ENCODE measurements at regions not wholly inside any gene's neighbourhood (a gene's known extent, or its start where the extent isn't known, plus 50 kb on each side); places are given as distances from the start of the nearest gene placed in this dataset.
"Not testable (repeated sequence)": the region's sequence is repeated elsewhere in the genome, so short reads cannot be mapped to it uniquely, and the experiment has no call there.

GRCh38 chr1:219020386-219020785 lies 153.3 kb upstream of the LYPLAL1 start:
- no peak for DNase-seq

- no peak for DNase-seq
These were observed 152.8 kb upstream of the LYPLAL1 start for GRCh38 chr1:219020846-219021245.

GRCh38 chr1:219027146-219027673 lies 146.5 kb upstream of the LYPLAL1 start:
- DNase-seq, result no peak

GRCh38 chr1:219031809-219032208 lies 141.9 kb upstream of the LYPLAL1 start:
- DNase-seq, result no peak

- no peak for DNase-seq
These were observed 135.3 kb upstream of the LYPLAL1 start for GRCh38 chr1:219038398-219038797.

GRCh38 chr1:219039017-219039681 lies 134.5 kb upstream of the LYPLAL1 start:
- no peak for DNase-seq

- DNase-seq, result no peak
These were observed 134.0 kb upstream of the LYPLAL1 start for GRCh38 chr1:219039682-219040154.

GRCh38 chr1:219040291-219040690 lies 133.4 kb upstream of the LYPLAL1 start:
- DNase-seq, result no peak

- DNase-seq, result no peak
These were observed 132.5 kb upstream of the LYPLAL1 start for GRCh38 chr1:219041141-219041540.

GRCh38 chr1:219041818-219042217 lies 131.9 kb upstream of the LYPLAL1 start:
- DNase-seq, result no peak

GRCh38 chr1:219042769-219043168 lies 130.9 kb upstream of the LYPLAL1 start:
- no peak for DNase-seq

- no peak for DNase-seq
These were observed 128.4 kb upstream of the LYPLAL1 start for GRCh38 chr1:219045246-219045645.

GRCh38 chr1:219049501-219049900 lies 124.2 kb upstream of the LYPLAL1 start:
- no peak for DNase-seq

GRCh38 chr1:219050086-219050821 lies 123.4 kb upstream of the LYPLAL1 start:
- DNase-seq, result no peak

GRCh38 chr1:219050822-219051125 lies 122.9 kb upstream of the LYPLAL1 start:
- DNase-seq, result no peak

- DNase-seq, result no peak
These were observed 122.1 kb upstream of the LYPLAL1 start for GRCh38 chr1:219051547-219051946.

- DNase-seq, result no peak
These were observed 114.5 kb upstream of the LYPLAL1 start for GRCh38 chr1:219058891-219059820.

- no peak for DNase-seq
These were observed 112.9 kb upstream of the LYPLAL1 start for GRCh38 chr1:219060798-219061197.

- no peak for DNase-seq
These were observed 111.5 kb upstream of the LYPLAL1 start for GRCh38 chr1:219062161-219062560.

- no peak for DNase-seq
These were observed 107.6 kb upstream of the LYPLAL1 start for GRCh38 chr1:219066098-219066497.

- no peak for DNase-seq
These were observed 106.9 kb upstream of the LYPLAL1 start for GRCh38 chr1:219066631-219067349.

- no peak for DNase-seq
These were observed 106.3 kb upstream of the LYPLAL1 start for GRCh38 chr1:219067350-219067712.

GRCh38 chr1:219070395-219070794 lies 103.3 kb upstream of the LYPLAL1 start:
- not testable (repeated sequence) for DNase-seq
